SKM-1 (cell line): ENCODE measurements at regions not wholly inside any gene's neighbourhood (a gene's known extent, or its start where the extent isn't known, plus 50 kb on each side); places are given as distances from the start of the nearest gene placed in this dataset.
"Not testable (repeated sequence)": the region's sequence is repeated elsewhere in the genome, so short reads cannot be mapped to it uniquely, and the experiment has no call there.

Experiments
- DNase-seq: peaks from one replicate; lab custom pipeline; 2025; ENCODE audit not compliant: unreplicated experiment; lab: John Stamatoyannopoulos, UW

DNA sequence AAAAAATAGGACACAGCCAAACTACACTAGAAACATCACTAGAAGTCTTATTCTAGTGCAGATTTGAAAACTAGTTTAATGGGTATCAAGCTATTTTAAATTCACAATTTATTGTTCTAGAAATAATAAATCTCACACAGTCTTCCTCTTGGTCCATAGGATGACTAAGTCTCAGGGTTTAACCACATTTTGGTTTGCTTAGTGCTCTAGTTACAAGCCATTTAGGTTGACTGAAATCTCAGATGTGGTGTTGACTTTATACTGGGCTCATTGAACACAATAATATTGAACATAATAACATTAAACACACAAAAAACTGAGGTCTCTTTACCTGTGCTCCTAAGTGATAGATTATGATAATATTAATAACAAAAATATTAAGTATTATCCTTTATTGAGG, 760.3 kb upstream of the CCDC179 start:
- no peak for DNase-seq

DNA sequence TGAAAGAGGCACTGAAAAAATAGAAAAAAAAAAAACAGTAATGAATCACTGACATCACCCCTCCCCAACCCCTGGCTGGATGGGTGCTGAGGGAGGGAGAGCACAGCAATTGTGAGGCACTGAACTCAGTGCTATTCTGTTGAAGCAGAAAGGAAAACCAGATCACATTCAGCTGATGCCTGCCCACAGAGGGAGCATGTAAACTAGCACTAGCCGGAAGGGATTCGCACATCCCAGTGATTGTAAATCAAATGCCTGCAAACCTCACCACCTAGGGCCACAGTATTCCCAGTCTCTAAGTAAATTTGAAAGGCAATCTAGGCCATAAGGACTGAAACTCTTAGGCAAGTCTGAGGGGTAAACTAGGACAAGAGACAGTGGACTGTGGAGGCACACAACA, 772.0 kb upstream of the CCDC179 start:
- no peak for DNase-seq

DNA sequence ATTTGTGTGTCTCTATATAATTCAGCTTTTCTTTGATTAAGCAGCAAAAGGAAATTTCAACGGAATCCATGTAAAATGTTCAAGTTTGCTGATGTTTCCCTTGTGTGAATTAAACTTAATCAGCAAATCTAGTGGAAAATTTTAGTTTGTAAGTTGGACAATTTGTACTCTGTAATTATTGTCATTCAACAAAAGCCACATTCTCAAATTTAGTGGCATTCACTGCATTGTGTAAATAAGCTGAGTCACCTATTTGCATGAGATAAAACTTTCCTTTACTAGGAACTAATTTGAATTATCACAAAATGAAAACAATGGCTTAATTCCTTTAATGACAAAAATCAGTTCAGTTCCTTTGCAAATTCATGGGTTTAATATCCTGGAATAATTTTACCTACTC, 784.2 kb upstream of the CCDC179 start:
- DNase-seq = no peak

DNA sequence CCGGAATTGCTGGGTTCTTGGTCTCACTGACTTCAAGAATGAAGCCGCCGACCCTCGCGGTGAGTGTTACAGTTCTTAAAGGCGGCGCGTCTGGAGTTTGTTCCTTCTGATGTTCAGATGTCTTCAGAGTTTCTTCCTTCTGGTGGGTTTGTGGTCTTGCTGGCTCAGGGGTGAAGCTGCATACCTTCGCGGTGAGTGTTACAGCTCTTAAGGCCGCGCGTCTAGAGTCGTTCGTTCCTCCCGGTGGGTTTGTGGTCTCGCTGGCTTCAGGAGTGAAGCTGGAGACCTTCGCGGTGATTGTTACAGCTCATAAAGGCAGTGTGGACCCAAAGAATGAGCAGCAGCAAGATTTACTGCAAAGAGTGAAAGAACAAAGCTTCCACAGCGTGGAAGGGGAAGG, 792.1 kb upstream of the CCDC179 start:
- not testable (repeated sequence) for DNase-seq

DNA sequence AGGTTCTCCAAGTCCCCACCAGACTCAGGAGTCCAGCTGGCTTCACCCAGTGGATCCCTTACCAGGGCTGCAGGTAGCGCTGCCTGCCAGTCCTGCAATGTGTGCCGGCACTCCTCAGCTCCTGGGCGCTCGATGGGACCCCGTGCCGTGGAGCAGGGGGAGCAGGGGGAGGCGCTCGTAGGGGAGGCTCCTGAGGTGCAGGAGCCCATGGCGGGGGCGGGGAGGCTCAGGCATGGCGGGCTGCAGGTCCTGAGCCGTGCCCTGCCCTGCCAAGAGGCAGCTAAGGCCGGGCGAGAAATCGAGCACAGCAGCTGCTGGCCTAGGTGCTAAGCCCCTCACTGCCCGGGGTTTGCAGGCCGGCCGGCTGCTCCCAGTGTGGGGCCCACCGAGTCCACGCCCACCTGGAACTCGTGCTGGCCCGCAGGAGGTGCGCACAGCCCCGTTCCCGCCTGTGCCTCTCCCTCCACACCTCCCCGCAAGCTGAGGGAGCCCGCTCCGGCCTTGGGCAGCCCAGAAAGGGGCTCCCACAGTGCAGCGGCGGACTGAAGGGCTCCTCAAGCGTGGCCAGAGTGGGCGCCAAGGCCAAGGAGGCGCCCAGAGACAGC, 792.9 kb upstream of the CCDC179 start:
- DNase-seq = no peak

DNA sequence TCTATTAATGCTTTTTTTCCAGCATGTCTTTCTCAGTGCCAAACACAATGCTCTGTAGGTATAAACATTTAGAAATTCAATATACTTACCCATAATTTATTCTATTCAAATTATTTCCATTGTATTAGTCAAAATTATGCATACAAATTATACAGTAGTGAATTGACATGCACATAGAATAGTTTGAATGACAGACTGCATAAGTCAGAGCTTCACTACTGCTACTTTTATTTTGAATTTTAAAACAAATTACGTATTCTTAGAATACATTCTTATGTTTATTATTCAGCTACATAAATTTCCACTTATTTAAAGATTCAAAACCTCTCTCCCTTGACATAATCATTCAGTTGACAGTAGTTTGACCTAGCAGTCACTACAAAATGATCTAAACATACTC, 808.0 kb upstream of the CCDC179 start:
- no peak for DNase-seq

DNA sequence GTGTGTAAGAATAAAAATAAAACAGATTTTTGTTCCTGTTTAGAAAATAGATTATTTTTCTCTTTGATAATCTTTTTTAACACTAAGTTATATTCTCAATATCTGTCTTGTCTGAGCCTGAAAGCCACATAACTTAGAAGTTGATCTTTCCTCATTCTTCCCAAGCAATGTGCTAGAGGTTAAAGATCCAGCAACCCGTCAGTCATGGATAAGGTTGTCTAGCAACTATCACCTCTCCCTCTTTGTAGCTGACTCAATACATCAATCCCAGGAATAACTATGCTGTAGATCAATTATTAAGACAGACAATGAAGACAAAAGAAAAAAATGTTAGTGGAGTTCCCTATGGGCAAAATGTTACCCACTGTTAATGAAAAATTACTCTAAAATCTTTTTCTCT, 813.1 kb upstream of the CCDC179 start:
- no peak for DNase-seq

DNA sequence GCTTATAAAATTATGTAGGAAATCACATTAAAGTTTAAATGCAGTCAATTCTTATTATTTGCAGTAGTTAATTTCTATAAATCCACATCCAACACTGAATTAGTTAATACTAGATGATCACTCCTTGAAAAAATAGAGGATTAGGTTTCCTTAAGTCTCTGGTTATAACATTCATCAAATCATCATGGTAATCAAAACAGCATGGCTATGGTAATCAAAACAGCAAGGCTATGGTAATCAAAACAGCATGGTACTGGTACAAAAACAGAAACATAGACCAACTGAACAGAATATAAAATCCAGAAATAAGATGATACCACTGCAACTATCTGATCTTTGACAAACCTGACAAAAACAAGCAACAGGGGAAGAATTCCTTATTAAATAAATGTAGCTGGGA, 814.6 kb upstream of the CCDC179 start:
- no peak for DNase-seq

DNA sequence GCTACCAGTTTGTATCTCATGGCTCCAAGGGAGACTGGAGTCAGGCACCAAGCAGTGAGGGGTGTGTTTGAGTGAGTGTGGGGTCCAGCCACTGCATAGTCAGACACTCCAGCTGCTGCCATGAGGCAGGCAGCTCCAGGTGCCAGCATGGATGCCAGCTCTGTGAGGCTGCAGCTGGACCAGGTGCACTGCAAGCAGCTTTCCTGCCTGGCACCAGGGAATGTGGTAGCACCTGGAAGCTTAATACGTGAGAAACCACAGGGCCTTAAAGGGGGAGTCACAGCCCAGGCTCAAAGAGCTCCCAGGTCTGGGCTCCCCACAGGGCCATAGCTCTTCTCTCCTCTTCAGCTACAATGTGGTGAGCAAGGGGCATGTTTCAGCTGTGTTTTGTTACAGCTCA, 817.8 kb upstream of the LUZP2 start:
- no peak for DNase-seq

DNA sequence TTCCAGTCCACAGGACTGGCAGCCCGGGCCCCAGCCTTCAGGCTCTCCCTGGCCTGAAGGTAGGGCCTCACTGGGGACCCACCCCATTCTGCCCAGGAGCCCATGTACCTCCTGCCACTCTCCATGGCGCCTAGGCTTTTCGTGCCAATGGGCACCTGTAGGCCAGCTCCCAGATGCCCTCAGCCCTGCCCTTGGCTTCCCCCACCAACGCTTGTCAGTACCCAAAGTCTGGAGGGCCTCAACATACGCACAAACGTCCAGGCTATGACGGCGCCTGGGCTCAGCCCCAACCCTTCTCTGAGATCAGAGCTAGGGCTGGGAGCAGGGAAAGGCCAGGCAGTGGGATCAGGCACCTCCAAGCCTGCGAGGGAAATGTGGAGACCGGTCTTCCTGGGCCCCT, 816.9 kb upstream of the LUZP2 start:
- DNase-seq = no peak

DNA sequence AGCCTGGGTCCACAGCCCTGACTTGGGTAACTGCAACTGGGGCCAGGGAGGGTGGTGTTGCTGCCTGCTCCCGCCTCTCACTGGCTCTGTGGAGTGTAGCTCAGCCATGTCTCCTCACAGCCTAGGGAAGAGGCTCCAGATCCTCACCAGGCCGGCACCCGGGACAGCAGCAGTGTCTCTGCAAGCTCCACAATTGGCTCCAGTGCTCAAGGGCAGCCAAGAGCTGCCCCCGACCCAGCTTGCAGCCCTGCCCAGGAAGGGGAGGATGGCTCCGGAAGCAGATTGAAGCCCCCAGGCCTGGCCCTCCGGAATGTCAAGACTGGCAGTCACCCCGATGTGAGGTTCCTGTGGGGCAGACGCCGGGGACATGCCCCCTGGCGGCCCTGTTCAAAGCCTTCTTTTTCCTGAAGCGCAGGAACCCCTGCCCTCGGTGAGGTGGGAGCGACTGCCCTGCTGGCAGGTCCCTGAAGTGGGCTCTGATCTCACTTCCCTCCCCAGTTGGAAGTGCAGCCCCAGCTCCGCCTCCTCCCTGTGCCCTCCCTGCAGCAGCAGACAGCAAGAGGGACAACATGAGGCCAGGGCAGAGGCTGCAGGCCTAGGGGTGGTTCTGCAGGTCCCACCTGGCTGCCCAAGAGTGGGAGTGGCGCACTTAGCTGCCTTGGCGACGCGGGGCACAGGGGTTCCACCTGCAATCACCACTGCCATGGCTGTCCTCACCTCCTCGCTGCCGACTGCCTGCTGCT, 816.2 kb upstream of the LUZP2 start:
- DNase-seq = no peak

DNA sequence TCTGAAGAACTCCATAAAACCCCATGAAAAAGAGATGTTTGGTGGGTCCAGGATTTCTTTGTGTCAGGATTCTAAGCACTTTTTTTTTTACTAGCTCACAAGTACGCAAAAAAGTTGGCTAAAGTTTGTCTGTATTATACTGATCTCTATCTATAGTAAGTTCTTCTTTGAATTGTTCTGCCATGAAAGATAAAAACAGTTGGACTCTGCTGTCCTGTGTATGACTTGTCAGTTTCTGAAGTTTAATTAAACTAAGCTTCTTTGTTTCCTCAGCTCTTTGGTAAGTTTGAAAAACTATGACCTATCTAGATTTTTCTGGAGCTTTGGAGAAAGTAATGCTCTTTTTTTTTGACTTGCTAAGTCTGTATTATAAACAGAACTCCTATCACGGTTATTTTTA, 812.2 kb upstream of the LUZP2 start:
- no peak for DNase-seq

DNA sequence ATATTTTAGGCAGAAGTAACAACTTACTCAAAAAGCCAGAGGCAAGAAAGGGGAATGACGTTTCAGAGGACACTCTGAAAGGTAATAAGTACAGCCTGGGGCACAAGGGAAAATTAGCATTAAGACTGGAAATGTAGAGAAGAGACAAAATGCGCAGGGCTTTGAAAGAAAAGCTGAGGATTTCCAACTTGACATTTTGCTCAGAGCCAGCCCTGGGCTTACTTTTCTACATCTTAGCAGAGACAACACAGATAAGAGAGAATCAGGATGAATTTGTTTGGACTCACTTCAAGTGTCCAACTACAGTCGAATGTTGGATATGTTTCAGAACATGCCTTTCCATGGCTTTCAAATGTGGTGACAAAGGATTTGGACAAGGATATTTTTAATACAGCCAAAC, 808.9 kb upstream of the LUZP2 start:
- no peak for DNase-seq

DNA sequence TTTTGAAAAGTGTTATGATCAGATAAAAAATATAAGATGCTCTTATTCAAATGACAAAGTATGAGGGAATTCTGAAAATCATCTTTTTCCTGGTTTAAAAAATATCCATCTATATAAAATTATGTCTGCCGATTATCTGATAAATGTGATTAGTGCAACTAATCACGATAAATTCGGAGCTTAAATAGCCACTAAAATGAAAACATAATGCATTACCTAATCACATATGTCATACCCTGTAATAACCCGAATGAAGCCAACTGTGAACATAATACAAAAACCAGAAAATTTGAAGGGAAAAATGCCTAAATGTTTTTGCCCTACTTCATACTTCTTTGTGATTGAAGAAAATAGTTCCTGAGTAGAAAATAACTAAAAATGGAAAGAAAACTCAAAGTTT, 808.4 kb upstream of the LUZP2 start:
- DNase-seq = no peak

DNA sequence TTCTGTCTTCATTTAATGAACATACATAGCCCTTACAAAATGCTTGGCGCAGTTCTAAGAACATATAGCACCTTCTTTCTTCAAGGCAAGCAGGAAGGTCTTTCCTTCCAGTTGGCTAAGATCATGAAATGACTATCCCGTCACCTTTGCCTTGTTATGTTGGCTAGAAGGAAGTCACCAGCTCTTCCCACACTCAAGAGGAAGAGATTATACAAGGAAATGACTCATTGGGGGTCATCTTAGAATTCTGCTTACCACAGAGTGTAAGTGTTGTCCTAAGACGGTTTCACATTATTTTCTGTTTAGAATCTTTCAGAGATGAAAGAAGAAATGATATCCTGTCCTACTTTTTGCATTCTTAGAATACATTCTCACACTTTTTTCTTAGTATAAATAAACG, 808.0 kb upstream of the LUZP2 start:
- peak; percentile 67 for DNase-seq

DNA sequence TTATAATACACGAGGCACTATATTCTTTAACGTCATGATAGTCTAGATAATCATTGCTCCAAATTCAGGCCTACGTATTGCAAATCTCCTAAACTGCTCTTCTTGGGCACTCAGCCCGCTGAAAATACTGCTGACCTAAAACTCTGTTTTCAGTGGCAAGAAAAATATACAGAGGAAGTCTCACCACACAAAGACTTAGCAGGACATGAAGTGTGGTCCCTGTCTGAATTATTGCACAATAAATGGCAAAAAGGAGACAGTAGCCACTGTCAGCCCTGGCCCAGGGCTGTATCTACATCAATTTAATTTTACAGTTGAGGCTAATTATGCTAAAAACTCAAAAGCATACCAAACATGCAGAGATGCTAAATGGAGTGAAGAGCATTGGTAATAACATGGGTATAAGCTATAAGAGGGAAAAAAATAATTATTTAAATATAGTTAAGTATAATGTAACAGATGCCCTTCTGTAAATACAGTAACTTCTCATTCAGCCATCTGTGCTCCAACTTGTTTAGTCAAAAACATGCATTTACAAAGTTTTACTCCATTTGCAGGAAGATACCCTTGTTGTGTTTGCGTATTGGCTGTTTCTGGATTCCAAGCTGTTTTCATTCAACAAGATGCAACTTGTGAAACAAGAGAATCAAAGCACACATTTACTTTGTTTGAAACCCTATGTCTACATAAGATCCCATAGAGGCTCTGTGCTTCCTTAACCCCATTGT, 800.0 kb upstream of the LUZP2 start:
- no peak for DNase-seq

DNA sequence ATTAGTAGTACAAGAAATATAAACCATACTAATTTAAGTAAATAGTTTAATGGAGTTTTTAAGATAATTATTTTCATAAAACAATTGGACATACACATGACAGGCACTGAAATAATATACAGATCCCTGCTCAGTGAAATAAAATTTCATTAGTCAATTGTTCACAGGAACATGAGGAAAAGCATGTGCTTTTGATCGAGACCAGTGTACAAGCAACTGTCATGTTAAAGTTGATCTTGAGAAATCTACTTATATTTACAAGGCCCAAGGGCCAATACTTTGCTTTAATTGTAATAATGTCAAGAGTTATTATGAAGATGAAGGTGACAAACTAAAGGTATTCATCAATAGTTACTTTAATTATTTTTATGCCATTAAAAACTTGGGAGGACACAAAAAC, 792.7 kb upstream of the LUZP2 start:
- no peak for DNase-seq

DNA sequence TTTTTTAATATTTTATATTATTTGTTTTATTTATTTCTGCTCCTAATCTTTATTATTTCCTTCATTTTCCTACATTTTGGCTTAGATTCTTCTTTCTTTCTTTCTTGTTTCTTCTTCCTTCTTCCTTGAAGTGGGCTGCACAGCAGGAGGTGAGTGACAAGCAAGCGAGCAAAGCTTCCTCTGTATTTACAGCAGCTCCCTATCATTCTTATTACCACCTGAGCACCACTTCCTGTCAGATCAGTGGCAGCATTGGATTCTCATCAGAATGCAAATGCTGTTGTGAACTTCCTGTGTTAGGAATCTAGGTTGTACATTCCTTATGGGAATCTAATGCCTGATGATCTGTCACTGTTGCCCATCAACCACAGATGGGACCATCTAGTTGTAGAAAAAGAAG, 784.9 kb upstream of the LUZP2 start:
- no peak for DNase-seq

DNA sequence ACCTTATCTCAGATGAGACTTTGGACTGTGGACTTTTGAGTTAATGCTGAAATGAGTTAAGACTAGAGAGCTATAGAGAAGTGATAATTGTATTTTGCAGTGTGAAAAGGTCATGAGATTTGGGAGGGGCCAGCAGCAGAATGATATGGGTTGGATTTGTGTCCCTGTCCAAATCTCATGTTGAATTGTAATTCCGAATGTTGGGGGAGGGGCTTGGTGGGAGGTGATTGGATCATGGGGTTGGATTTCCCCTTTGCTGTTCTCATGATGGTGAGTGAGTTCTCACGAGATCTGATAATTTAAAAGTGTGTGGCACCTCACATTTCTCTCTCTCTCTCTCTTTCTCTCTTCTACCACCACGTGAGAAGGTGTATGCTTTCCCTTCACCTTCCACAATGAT, 777.8 kb upstream of the LUZP2 start:
- DNase-seq = no peak

DNA sequence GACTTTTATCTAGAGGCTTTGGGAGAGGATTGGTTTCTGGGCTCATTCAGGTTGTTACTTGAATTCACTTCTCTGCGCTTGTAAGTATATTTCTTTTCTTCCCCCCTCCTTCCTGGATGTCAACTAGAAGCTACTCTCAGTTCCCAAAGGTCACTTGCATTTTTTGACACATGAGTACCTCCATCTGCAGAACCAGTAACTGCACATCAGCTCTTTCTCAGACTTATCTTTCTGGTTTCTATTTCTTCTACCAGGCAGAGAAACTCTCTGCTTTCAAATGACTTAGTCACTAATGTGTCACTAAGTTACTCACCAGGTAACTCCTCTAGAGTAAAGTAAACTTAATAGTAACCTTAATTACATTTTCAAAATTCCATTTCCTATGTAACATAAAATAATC, 773.0 kb upstream of the LUZP2 start:
- no peak for DNase-seq

DNA sequence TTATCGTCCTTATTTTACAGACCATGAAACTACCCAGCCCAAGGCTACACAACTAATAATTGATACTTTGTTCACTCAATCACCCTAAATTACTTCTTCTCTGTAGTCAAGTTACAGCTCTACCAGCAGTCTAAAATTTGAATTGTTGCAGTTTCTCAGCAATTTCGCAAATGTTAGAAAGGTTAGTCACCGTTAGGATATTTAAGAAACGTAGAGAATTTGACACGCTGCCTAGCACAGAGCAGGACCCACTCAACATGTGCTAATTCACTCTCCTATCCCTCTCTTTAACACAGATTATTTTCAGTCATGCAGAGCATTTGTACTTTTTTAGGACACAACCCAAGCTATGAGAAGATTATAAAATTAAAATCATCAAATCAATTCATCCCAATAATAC, 771.1 kb upstream of the LUZP2 start:
- no peak for DNase-seq

DNA sequence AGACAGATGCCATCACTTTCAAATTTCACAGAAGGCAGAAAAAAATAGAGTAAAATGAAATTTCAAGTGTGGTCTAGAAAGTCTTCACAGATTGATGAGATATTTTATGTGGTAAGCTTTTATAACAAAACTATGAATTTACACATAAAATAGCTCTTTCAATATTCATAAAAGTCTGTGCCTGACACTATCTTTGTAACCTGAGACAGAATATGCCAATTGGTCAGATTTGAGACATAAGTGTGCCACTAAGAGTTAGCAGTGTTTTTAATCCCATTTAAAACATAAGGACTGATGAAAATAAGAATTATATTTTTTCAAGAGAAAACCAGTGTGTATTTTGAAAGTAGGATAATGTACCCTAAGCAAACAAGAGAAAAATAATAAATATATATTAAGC, 769.5 kb upstream of the LUZP2 start:
- DNase-seq = no peak

DNA sequence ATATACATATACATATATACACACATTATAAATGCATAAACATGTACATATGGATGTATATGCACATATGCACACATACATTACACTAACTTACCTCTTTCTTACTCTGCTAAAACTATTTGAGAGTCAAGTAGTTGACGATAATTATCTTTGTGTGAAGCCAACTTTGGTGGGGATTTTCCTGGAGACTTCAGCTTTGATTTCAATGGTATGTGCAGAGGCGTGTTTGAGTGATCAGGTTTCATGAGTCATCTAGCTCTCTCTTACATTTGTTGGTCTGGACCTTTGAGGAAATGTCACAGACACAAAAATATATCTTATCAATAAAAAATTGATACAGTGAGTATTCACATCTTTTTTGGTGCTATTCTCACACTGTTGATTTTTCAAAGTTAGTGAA, 769.1 kb upstream of the LUZP2 start:
- DNase-seq = no peak
